22Rv1 (cell line): ENCODE measurements at regions not wholly inside any gene's neighbourhood (a gene's known extent, or its start where the extent isn't known, plus 50 kb on each side); places are given as distances from the start of the nearest gene placed in this dataset.

Source experiments
- CTCF ChIP-seq: fragments of 450-650 bp; IDR thresholded peaks from 2 replicates; pipeline ENCODE4 v1.5.1; 2017; ENCODE audit warnings: mild to moderate bottlenecking
- ZFX ChIP-seq: fragments of 450-650 bp; IDR thresholded peaks from 2 replicates; pipeline ENCODE4 v1.6.1; 2017; ENCODE audit warnings: antibody characterized with exemption, borderline replicate concordance

DNA sequence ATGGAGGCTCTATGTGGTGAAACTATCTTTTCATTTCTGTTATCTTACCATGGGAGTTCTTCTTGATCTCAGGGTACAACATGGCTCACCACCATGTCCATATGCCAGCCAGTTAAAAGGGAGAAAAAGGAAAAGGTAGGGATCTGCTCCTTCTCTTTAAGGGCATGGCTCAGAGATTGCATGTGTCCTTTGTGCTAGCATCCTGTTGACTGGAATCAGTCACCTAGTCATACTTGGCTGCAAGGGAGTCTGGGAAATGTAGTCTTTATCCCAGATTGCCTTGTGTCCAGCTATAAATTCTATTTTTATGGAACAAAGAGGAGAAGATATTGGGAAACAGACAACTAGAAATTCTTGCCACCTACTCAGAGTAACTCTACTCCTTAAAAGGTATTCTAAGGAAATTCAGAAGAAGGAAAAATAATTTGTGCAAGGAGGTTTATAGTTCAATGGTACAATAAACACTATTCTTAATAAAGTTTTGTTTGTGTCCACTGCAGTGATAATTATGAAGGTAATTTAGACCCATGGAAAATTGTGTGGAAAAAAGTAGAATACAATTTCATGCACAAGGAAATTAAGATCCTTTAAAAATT lies 86.4 kb upstream of the RPH3A start:
- TF ChIP-seq CTCF (no peak), ZFX (no peak)
